ENCODE measurements at regions not wholly inside any gene's neighbourhood (a gene's known extent, or its start where the extent isn't known, plus 50 kb on each side); places are given as distances from the start of the nearest gene placed in this dataset.
"Not testable (repeated sequence)": the region's sequence is repeated elsewhere in the genome, so short reads cannot be mapped to it uniquely, and the experiment has no call there.

GRCh38 chr10:101280511-101280910, 51.2 kb upstream of the LBX1 start:
- Histone ChIP-seq H3K4me3 (ENCODE audit: low read depth, low read length) (no peak overlapping the region), H3K36me3 (no peaks in the 10 kb centered on the region), H3K4me1 (no peaks in the 10 kb centered on the region; the same call in 1 of the 2 replicates), H3K9me3 (no peaks in the 10 kb centered on the region), H3K27me3 (no peaks in the 10 kb centered on the region)
- DNase-seq, result no peak
- no peak for TF ChIP-seq CTCF (IDR thresholded peaks at IDR 0.05; ENCODE audit: low read depth, low read length)

GRCh38 chr10:101280921-101281320, 51.7 kb upstream of the LBX1 start:
- H3K4me1 ChIP-seq; H3K9me3 ChIP-seq; H3K36me3 ChIP-seq; H3K4me3 ChIP-seq (ENCODE audit: low read depth, low read length); DNase-seq; H3K27me3 ChIP-seq: not testable (repeated sequence)

- Histone ChIP-seq H3K4me3 (ENCODE audit: low read depth, low read length) (no peak overlapping the region), H3K4me1 (no peaks in the 10 kb centered on the region; the same call in 1 of the 2 replicates)
Measured at GRCh38 chr10:101282947-101283346, 53.7 kb upstream of the LBX1 start.

GRCh38 chr10:101283762-101284100, 54.5 kb upstream of the LBX1 start:
- no peaks in the 10 kb centered on the region; the same call in 1 of the 2 replicates for H3K4me1 ChIP-seq
- TF ChIP-seq CTCF (IDR thresholded peaks at IDR 0.05; ENCODE audit: low read depth, low read length), result no peak
- DNase-seq, result no peak
- H3K36me3 ChIP-seq, result no peaks in the 10 kb centered on the region
- no peaks in the 10 kb centered on the region for H3K27me3 ChIP-seq
- H3K4me3 ChIP-seq (ENCODE audit: low read depth, low read length), result no peak overlapping the region
- H3K9me3 ChIP-seq, result no peaks in the 10 kb centered on the region

More at GRCh38 chr10:101282947-101283346, 53.7 kb upstream of the LBX1 start:
- Histone ChIP-seq H3K36me3 (no peaks in the 10 kb centered on the region), H3K9me3 (no peaks in the 10 kb centered on the region), H3K27me3 (no peaks in the 10 kb centered on the region)
- no peak for TF ChIP-seq CTCF (IDR thresholded peaks at IDR 0.05; ENCODE audit: low read depth, low read length)
- DNase-seq, result no peak

- Histone ChIP-seq H3K9me3 (no peaks in the 10 kb centered on the region), H3K27me3 (no peaks in the 10 kb centered on the region), H3K4me3 (ENCODE audit: low read depth, low read length) (no peak overlapping the region), H3K4me1 (no peaks in the 10 kb centered on the region; the same call in 1 of the 2 replicates), H3K36me3 (no peaks in the 10 kb centered on the region)
- no peak for TF ChIP-seq CTCF (IDR thresholded peaks at IDR 0.05; ENCODE audit: low read depth, low read length)
- no peak for DNase-seq
Measured at GRCh38 chr10:101284101-101284743, 55.0 kb upstream of the LBX1 start.

- H3K36me3 ChIP-seq, result no peaks in the 10 kb centered on the region
- no peaks in the 10 kb centered on the region; the same call in 1 of the 2 replicates for H3K4me1 ChIP-seq
- H3K4me3 ChIP-seq (ENCODE audit: low read depth, low read length), result no peak overlapping the region
- H3K27me3 ChIP-seq, result no peaks in the 10 kb centered on the region
- TF ChIP-seq CTCF (IDR thresholded peaks at IDR 0.05; ENCODE audit: low read depth, low read length), result no peak
- no peaks in the 10 kb centered on the region for H3K9me3 ChIP-seq
- no peak for DNase-seq
Measured at GRCh38 chr10:101284744-101285463, 55.6 kb upstream of the LBX1 start.

Measured in BE2C (cell line).